ENCODE measurements at regions not wholly inside any gene's neighbourhood (a gene's known extent, or its start where the extent isn't known, plus 50 kb on each side); places are given as distances from the start of the nearest gene placed in this dataset.

DNA sequence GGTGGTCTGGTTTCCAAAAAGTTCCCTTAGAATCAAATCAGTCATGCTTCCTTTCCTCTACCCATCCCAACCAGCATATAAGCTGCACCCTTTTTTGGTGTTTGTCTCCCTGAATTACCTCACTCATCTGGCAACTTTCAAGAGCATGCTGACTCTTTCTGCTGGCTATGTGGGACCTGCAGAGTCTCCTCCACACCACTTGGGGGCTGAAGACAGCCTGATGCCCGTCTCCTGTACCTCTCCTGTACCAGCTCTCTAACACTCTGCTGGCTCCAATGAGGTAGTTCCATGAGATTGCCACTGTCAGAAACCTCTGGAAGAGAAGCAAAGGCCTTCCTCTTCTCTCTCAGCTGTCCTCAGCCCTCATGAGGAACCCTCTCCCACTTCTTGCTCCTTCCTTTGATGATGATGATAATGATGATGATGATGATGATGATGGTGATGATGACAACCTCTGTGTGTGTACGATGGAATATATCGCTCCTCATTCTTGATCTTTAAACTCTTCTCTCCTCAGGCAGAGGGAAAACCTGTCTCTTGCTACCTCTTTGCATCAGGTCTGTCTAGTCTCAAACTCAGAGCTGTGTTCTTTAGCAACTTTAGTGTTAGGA is 257.5 kb downstream of the ZNF621 start:
- TF ChIP-seq NFRKB (IDR thresholded peaks at IDR 0.05) (no peak), HDGF (IDR thresholded peaks at IDR 0.05; ENCODE audit: borderline replicate concordance) (no peak), BHLHE40 (IDR thresholded peaks at IDR 0.05; ENCODE audit: borderline replicate concordance) (no peak), FOXM1 (IDR thresholded peaks at IDR 0.05; ENCODE audit: borderline replicate concordance) (no peak), FOXK2 (IDR thresholded peaks at IDR 0.05) (no peak), SUZ12 (IDR thresholded peaks at IDR 0.05) (no peak), SP1 (IDR thresholded peaks at IDR 0.05) (no peak), ZNF384 (IDR thresholded peaks at IDR 0.05) (no peak), ELF4 (IDR thresholded peaks at IDR 0.05) (no peak), LEF1 (IDR thresholded peaks at IDR 0.05; ENCODE audit: borderline replicate concordance) (no peak), L3MBTL2 (conservative IDR thresholded peaks at IDR 0.05) (no peak), CTBP1 (IDR thresholded peaks at IDR 0.05; ENCODE audit: borderline replicate concordance) (no peak)
- TF ChIP-seq, protein P1, sequence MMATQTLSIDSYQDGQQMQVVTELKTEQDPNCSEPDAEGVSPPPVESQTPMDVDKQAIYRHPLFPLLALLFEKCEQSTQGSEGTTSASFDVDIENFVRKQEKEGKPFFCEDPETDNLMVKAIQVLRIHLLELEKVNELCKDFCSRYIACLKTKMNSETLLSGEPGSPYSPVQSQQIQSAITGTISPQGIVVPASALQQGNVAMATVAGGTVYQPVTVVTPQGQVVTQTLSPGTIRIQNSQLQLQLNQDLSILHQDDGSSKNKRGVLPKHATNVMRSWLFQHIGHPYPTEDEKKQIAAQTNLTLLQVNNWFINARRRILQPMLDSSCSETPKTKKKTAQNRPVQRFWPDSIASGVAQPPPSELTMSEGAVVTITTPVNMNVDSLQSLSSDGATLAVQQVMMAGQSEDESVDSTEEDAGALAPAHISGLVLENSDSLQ (IDR thresholded peaks at IDR 0.05): no peak
